Loucy (cell line): ENCODE measurements at regions not wholly inside any gene's neighbourhood (a gene's known extent, or its start where the extent isn't known, plus 50 kb on each side); places are given as distances from the start of the nearest gene placed in this dataset.

ENCODE experiments used
- H2AFZ ChIP-seq: fragments of 200-600 bp; sonication (generic); 2 replicates; pipeline ENCODE4 v1.6.0; 2016; ENCODE audit warnings: antibody characterized with exemption, mild to moderate bottlenecking, low read length, moderate library complexity
- H3F3A ChIP-seq: fragments of 200-600 bp; 2 replicates; pipeline ENCODE4 v1.6.0; 2016; ENCODE audit warnings: antibody characterized with exemption, low read depth, mild to moderate bottlenecking
- H3K27me3 ChIP-seq: fragments of 200-600 bp; sonication (generic); 2 replicates; pipeline ENCODE4 v1.6.1; 2014; ENCODE audit warnings: low read length, mild to moderate bottlenecking; ENCODE audit not compliant: insufficient read depth, poor library complexity, severe bottlenecking
- H3K36me3 ChIP-seq: fragments of 200-600 bp; sonication (generic); 2 replicates; pipeline ENCODE4 v1.6.1; 2016; ENCODE audit warnings: low read length; ENCODE audit not compliant: insufficient read depth
- H3K4me1 ChIP-seq: fragments of 200-600 bp; sonication (generic); 2 replicates; pipeline ENCODE4 v1.5.1; 2014; ENCODE audit warnings: low read length, mild to moderate bottlenecking; ENCODE audit not compliant: insufficient read depth, poor library complexity, severe bottlenecking
- H3K4me2 ChIP-seq: fragments of 200-600 bp; sonication (generic); 2 replicates; pipeline ENCODE4 v1.6.0; 2014; ENCODE audit warnings: antibody characterized with exemption, low read length, low read depth, mild to moderate bottlenecking; ENCODE audit not compliant: poor library complexity, severe bottlenecking
- H3K4me3 ChIP-seq: fragments of 200-600 bp; sonication (generic); 2 replicates; pipeline ENCODE4 v1.5.1; 2014; ENCODE audit warnings: low read length, mild to moderate bottlenecking, mixed read lengths; ENCODE audit not compliant: poor library complexity, severe bottlenecking
- H3K79me2 ChIP-seq: fragments of 200-600 bp; sonication (generic); 2 replicates; pipeline ENCODE4 v1.6.1; 2014; ENCODE audit warnings: low read length; ENCODE audit not compliant: insufficient read depth
- H3K9ac ChIP-seq: fragments of 200-600 bp; sonication (generic); 2 replicates; pipeline ENCODE4 v1.6.0; 2014; ENCODE audit warnings: mild to moderate bottlenecking, low read depth, low read length, moderate library complexity; ENCODE audit not compliant: poor library complexity, severe bottlenecking
- H3K9me2 ChIP-seq: fragments of 200-600 bp; sonication (generic); replicated peaks from 2 replicates; pipeline ENCODE4 v1.6.1; 2016; ENCODE audit warnings: low read depth, low read length, mixed read lengths
- H3K9me3 ChIP-seq: fragments of 200-600 bp; sonication (generic); 2 replicates; pipeline ENCODE4 v1.6.1; 2014; ENCODE audit warnings: mild to moderate bottlenecking, antibody characterized with exemption, low read length, low read depth; ENCODE audit not compliant: insufficient read depth
- H4K20me1 ChIP-seq: fragments of 200-600 bp; sonication (generic); 2 replicates; pipeline ENCODE4 v1.6.0; 2014; ENCODE audit warnings: antibody characterized with exemption, low read length, mild to moderate bottlenecking; ENCODE audit not compliant: insufficient read depth, poor library complexity, severe bottlenecking
- EZH2phosphoT487 ChIP-seq: fragments of 200-600 bp; IDR thresholded peaks from 2 replicates; pipeline ENCODE4 v1.6.1; 2018; ENCODE audit warnings: antibody characterized with exemption, mild to moderate bottlenecking, moderate library complexity, borderline replicate concordance
- TF ChIP-seq, protein P1 (sequence below): fragments of 200-600 bp; sonication (generic); conservative IDR thresholded peaks from 2 replicates; pipeline ENCODE4 v1.5.1; 2014; ENCODE audit warnings: mild to moderate bottlenecking, antibody characterized with exemption, low read length

DNA sequence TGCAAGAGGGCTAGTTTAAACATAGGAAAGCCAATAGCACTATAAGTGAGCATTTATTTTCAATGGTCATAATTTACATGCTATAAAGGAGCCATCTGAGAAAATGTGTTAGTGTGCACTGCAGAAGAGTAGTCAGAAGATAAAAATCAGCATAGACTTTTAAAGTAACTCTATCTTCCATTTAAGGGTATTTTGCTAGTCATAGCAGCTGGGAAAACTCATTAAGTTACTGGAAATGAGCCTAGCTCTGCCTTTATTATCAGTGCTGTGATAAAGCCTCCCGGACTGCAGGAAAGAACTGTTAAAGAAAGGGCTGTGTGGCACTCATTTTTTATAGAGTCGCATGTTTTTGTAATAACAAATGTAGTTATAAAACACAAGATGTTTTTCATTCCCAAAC is 825.8 kb upstream of the POM121L12 start:
- Histone ChIP-seq H3K36me3 (no peaks in the 10 kb centered on the region), H3K9ac (no peak overlapping the region), H3K27me3 (no peaks in the 10 kb centered on the region), H3F3A (no peaks in the 10 kb centered on the region), H2AFZ (no peak overlapping the region), H3K4me3 (no peak overlapping the region), H3K79me2 (no peaks in the 10 kb centered on the region), H3K4me1 (no peaks in the 10 kb centered on the region), H3K9me3 (no peaks in the 10 kb centered on the region), H3K4me2 (no peak overlapping the region), H4K20me1 (no peaks in the 10 kb centered on the region), H3K9me2 (no peaks in the 10 kb centered on the region)
- TF ChIP-seq EZH2phosphoT487, result no peak
- TF ChIP-seq, protein P1, sequence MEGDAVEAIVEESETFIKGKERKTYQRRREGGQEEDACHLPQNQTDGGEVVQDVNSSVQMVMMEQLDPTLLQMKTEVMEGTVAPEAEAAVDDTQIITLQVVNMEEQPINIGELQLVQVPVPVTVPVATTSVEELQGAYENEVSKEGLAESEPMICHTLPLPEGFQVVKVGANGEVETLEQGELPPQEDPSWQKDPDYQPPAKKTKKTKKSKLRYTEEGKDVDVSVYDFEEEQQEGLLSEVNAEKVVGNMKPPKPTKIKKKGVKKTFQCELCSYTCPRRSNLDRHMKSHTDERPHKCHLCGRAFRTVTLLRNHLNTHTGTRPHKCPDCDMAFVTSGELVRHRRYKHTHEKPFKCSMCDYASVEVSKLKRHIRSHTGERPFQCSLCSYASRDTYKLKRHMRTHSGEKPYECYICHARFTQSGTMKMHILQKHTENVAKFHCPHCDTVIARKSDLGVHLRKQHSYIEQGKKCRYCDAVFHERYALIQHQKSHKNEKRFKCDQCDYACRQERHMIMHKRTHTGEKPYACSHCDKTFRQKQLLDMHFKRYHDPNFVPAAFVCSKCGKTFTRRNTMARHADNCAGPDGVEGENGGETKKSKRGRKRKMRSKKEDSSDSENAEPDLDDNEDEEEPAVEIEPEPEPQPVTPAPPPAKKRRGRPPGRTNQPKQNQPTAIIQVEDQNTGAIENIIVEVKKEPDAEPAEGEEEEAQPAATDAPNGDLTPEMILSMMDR, result no peak

DNA sequence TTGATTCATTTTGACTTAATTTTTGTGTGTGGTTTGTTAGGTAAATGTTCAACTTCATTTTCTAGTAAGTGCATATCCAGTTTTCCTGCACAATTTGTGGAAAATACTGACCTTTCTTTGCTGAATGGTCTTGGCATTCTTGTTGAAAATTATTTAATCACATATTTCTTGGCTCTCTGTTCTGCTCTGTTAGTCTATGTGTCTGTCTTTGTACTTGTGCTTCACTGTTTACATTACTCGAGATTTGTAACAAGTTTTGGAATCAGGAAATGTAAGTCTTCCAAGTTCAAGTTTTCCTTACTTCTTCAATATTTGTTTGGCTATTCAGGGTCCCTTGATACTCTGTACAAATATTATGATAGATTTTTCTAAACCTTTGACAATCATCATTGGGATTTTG is 838.2 kb upstream of the POM121L12 start:
- no peaks in the 10 kb centered on the region for H4K20me1 ChIP-seq
- no peak overlapping the region for H3K4me2 ChIP-seq
- no peaks in the 10 kb centered on the region for H3K79me2 ChIP-seq
- no peaks in the 10 kb centered on the region for H3F3A ChIP-seq
- H3K4me1 ChIP-seq, result no peaks in the 10 kb centered on the region
- TF ChIP-seq EZH2phosphoT487, result no peak
- TF ChIP-seq, protein P1, result no peak
- H3K27me3 ChIP-seq, result no peaks in the 10 kb centered on the region
- no peaks in the 10 kb centered on the region for H3K9me3 ChIP-seq
- no peak overlapping the region for H3K4me3 ChIP-seq
- no peaks in the 10 kb centered on the region for H3K36me3 ChIP-seq
- no peak overlapping the region for H2AFZ ChIP-seq
- no peak overlapping the region for H3K9ac ChIP-seq
- no peaks in the 10 kb centered on the region for H3K9me2 ChIP-seq

DNA sequence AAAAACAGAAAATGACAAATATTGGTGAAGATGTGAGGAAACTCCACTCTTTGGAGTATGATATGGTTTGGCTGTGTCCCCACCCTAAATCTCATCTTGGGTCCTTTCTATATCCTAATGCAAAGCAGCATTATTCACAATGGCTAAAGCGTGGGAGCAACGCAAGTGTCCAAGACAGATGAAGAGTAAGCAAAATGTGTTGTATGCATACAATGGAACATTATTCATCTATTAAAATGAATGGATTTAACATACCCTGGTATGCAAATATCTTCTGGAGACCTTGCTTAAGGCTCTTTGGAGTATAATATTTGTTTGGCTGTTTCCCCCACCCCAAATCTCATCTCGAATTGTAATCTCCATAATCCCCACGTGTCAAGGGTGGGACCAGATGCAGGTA is 839.8 kb upstream of the POM121L12 start:
- H3K4me1 ChIP-seq, result no peaks in the 10 kb centered on the region
- no peaks in the 10 kb centered on the region for H3K27me3 ChIP-seq
- H3K79me2 ChIP-seq, result no peaks in the 10 kb centered on the region
- no peak for TF ChIP-seq EZH2phosphoT487
- TF ChIP-seq, protein P1, result no peak
- H3K9ac ChIP-seq, result no peak overlapping the region
- H2AFZ ChIP-seq, result no peak overlapping the region
- H3K9me2 ChIP-seq, result no peaks in the 10 kb centered on the region
- H3K4me2 ChIP-seq, result no peak overlapping the region
- H3F3A ChIP-seq, result no peaks in the 10 kb centered on the region
- H3K36me3 ChIP-seq, result no peaks in the 10 kb centered on the region
- no peaks in the 10 kb centered on the region for H3K9me3 ChIP-seq
- H3K4me3 ChIP-seq, result no peak overlapping the region
- H4K20me1 ChIP-seq, result no peaks in the 10 kb centered on the region
